ENCODE measurements at regions not wholly inside any gene's neighbourhood (a gene's known extent, or its start where the extent isn't known, plus 50 kb on each side); places are given as distances from the start of the nearest gene placed in this dataset.

- TF ChIP-seq CTCF (IDR thresholded peaks at IDR 0.05; ENCODE audit: low read depth, low read length, missing control alignments) = no peak
Observed at GRCh38 chr22:48081281-48081680, 1318.8 kb downstream of the TBC1D22A start.

GRCh38 chr22:48080316-48081165, 1318.1 kb downstream of the TBC1D22A start:
- no peak for DNase-seq (ENCODE audit: extremely low read depth, low read depth)
- no peak for TF ChIP-seq CTCF (IDR thresholded peaks at IDR 0.05; ENCODE audit: low read depth, low read length, missing control alignments)

More at GRCh38 chr22:48081281-48081680, 1318.8 kb downstream of the TBC1D22A start:
- DNase-seq (ENCODE audit: extremely low read depth, low read depth) = no peak
- no peak overlapping the region for H3K4me3 ChIP-seq (replicated peaks; ENCODE audit: low read depth, low read length)

GRCh38 chr22:48079505-48080290, 1317.2 kb downstream of the TBC1D22A start:
- no peak for DNase-seq (ENCODE audit: extremely low read depth, low read depth)
- H3K4me3 ChIP-seq (replicated peaks; ENCODE audit: low read depth, low read length) = no peak overlapping the region
- no peak for TF ChIP-seq CTCF (IDR thresholded peaks at IDR 0.05; ENCODE audit: low read depth, low read length, missing control alignments)

More at GRCh38 chr22:48080316-48081165, 1318.1 kb downstream of the TBC1D22A start:
- H3K4me3 ChIP-seq (replicated peaks; ENCODE audit: low read depth, low read length) = no peak overlapping the region

GRCh38 chr22:48078825-48079224, 1316.4 kb downstream of the TBC1D22A start:
- DNase-seq (ENCODE audit: extremely low read depth, low read depth) = no peak
- no peak for TF ChIP-seq CTCF (IDR thresholded peaks at IDR 0.05; ENCODE audit: low read depth, low read length, missing control alignments)
- H3K4me3 ChIP-seq (replicated peaks; ENCODE audit: low read depth, low read length) = no peak overlapping the region

- no peak for TF ChIP-seq CTCF (IDR thresholded peaks at IDR 0.05; ENCODE audit: low read depth, low read length, missing control alignments)
- DNase-seq (ENCODE audit: extremely low read depth, low read depth) = no peak
- no peak overlapping the region for H3K4me3 ChIP-seq (replicated peaks; ENCODE audit: low read depth, low read length)
Observed at GRCh38 chr22:48077699-48078098, 1315.2 kb downstream of the TBC1D22A start.

- no peak for TF ChIP-seq CTCF (IDR thresholded peaks at IDR 0.05; ENCODE audit: low read depth, low read length, missing control alignments)
- no peak overlapping the region for H3K4me3 ChIP-seq (replicated peaks; ENCODE audit: low read depth, low read length)
- no peak for DNase-seq (ENCODE audit: extremely low read depth, low read depth)
Observed at GRCh38 chr22:48076008-48076407, 1313.6 kb downstream of the TBC1D22A start.
